GM12875 (cell line): ENCODE measurements at regions not wholly inside any gene's neighbourhood (a gene's known extent, or its start where the extent isn't known, plus 50 kb on each side); places are given as distances from the start of the nearest gene placed in this dataset.

Source experiments
- H3K4me3 ChIP-seq: one replicate; pipeline ENCODE4 v1.5.1; 2011; ENCODE audit warnings: low read depth, low read length, control low read depth
- TF ChIP-seq, protein P1 (sequence below): IDR thresholded peaks from 2 replicates; pipeline ENCODE4 v1.5.1; 2011; ENCODE audit warnings: low read depth, mild to moderate bottlenecking, control low read depth, inconsistent platforms, low read length, moderate library complexity, borderline replicate concordance; ENCODE audit not compliant: insufficient read depth

DNA sequence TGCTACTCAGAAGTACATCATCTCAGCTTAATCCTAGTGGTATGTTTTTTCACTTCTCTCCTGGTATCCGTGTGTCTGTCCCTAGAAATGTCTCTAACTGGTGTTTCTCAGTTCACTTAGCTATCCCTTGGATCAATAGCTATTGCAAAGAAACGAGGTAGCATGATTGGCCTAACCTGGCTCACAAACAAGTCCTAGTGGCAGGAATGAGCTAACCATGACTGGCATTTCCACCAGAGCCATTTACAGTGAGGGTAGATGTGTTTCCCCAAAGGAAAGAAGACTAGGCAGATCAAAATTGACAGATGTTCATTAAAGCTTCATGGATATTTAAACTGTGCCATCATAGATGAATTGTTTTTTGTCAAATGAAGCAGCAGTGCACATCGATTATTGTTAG lies 82.5 kb downstream of the PALM2AKAP2 start:
- no peak overlapping the region for H3K4me3 ChIP-seq
- TF ChIP-seq, protein P1, sequence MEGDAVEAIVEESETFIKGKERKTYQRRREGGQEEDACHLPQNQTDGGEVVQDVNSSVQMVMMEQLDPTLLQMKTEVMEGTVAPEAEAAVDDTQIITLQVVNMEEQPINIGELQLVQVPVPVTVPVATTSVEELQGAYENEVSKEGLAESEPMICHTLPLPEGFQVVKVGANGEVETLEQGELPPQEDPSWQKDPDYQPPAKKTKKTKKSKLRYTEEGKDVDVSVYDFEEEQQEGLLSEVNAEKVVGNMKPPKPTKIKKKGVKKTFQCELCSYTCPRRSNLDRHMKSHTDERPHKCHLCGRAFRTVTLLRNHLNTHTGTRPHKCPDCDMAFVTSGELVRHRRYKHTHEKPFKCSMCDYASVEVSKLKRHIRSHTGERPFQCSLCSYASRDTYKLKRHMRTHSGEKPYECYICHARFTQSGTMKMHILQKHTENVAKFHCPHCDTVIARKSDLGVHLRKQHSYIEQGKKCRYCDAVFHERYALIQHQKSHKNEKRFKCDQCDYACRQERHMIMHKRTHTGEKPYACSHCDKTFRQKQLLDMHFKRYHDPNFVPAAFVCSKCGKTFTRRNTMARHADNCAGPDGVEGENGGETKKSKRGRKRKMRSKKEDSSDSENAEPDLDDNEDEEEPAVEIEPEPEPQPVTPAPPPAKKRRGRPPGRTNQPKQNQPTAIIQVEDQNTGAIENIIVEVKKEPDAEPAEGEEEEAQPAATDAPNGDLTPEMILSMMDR: no peak

DNA sequence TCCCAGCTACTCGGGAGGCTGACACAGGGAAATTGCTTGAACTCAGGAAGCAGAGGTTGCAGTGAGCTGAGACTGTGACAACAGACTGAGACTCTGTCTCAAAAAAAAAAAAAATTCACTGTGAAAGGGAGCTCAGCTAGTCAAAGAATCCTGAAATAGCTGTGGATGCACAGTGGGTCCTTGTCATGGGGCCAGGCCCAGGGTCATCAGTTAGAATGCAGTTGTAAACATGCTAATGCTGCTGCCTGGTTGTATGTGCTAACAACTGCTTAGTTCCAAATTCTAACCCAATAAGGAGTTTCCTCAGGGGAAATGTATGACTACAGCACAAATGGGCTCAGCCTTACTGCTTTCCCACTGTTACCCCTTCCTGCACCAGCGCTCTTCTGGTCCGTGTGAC lies 84.0 kb downstream of the PALM2AKAP2 start:
- H3K4me3 ChIP-seq: no peak overlapping the region
- TF ChIP-seq, protein P1: no peak

DNA sequence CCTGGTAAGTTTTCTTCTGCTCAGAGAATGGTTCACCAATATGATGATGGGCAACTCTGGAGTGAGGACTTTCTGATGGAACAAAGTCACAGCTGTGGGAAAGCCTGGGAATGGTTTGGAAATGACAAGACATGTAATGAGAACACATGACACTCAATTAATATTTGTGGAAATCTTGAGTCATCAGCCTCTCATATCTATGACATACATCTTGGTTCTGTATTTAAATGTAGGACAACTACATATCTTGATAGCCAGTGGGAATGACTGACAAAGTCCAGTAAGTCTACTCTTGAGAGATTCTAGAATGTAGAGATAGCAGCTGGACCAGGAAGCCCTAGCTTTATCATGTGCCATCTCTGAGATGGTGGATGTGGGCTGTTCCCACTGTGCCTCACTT lies 85.5 kb downstream of the PALM2AKAP2 start:
- TF ChIP-seq, protein P1: no peak
- no peak overlapping the region for H3K4me3 ChIP-seq

- TF ChIP-seq, protein P1: no peak
- H3K4me3 ChIP-seq: no peak overlapping the region
Measured at GRCh38 chr9:109868207-109868606, 88.2 kb downstream of the PALM2AKAP2 start.

- no peak overlapping the region for H3K4me3 ChIP-seq
- TF ChIP-seq, protein P1: no peak
Measured at GRCh38 chr9:109868722-109869121, 88.7 kb downstream of the PALM2AKAP2 start.

- no peak overlapping the region for H3K4me3 ChIP-seq
- TF ChIP-seq, protein P1: no peak
Measured at GRCh38 chr9:109870365-109870764, 90.4 kb downstream of the PALM2AKAP2 start.

DNA sequence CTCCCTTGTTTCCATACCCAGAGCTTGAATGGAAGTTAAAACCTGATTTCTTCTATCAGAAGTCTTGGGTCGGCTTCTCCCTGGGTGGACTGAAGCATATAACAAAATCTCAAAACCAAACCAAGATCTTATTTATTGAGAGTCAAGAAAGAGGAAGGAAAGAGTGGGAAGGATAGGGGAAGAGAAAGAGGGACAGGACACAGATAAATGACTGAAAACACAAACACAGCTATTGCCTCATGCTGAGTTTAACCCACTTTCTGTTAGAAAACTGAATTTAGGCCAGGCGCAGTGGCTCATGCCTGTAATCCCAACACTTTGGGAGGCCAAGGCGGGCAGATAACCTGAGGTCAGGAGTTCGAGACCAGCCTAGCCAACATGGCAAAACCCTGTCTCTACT lies 92.9 kb downstream of the PALM2AKAP2 start:
- no peak overlapping the region for H3K4me3 ChIP-seq
- TF ChIP-seq, protein P1: no peak
